ENCODE measurements at regions not wholly inside any gene's neighbourhood (a gene's known extent, or its start where the extent isn't known, plus 50 kb on each side); places are given as distances from the start of the nearest gene placed in this dataset.

GRCh38 chr4:144901141-144901540 lies 196.9 kb downstream of the ANAPC10 start:
- TF ChIP-seq CTCF (conservative IDR thresholded peaks at IDR 0.05; ENCODE audit: control insufficient read depth, insufficient read depth, low read depth, low read length) = no peak
- DNase-seq (ENCODE audit: low read depth) = no peak
- no peak overlapping the region for H3K4me3 ChIP-seq (ENCODE audit: control insufficient read depth, low read depth, low read length)

GRCh38 chr4:144902614-144903013 lies 195.4 kb downstream of the ANAPC10 start:
- DNase-seq (ENCODE audit: low read depth) = no peak
- no peak for TF ChIP-seq CTCF (conservative IDR thresholded peaks at IDR 0.05; ENCODE audit: control insufficient read depth, insufficient read depth, low read depth, low read length)
- H3K4me3 ChIP-seq (ENCODE audit: control insufficient read depth, low read depth, low read length) = no peak overlapping the region

- no peak overlapping the region for H3K4me3 ChIP-seq (ENCODE audit: control insufficient read depth, low read depth, low read length)
- DNase-seq (ENCODE audit: low read depth) = no peak
- TF ChIP-seq CTCF (conservative IDR thresholded peaks at IDR 0.05; ENCODE audit: control insufficient read depth, insufficient read depth, low read depth, low read length) = no peak
Observed at GRCh38 chr4:144903953-144904711, 193.9 kb downstream of the ANAPC10 start.

GRCh38 chr4:144905286-144905685 lies 192.7 kb downstream of the ANAPC10 start:
- no peak overlapping the region for H3K4me3 ChIP-seq (ENCODE audit: control insufficient read depth, low read depth, low read length)
- DNase-seq (ENCODE audit: low read depth) = no peak
- TF ChIP-seq CTCF (conservative IDR thresholded peaks at IDR 0.05; ENCODE audit: control insufficient read depth, insufficient read depth, low read depth, low read length) = no peak

GRCh38 chr4:144906181-144906925 lies 191.6 kb downstream of the ANAPC10 start:
- H3K4me3 ChIP-seq (ENCODE audit: control insufficient read depth, low read depth, low read length) = no peak overlapping the region
- TF ChIP-seq CTCF (conservative IDR thresholded peaks at IDR 0.05; ENCODE audit: control insufficient read depth, insufficient read depth, low read depth, low read length) = no peak
- DNase-seq (ENCODE audit: low read depth) = no peak

- H3K4me3 ChIP-seq (ENCODE audit: control insufficient read depth, low read depth, low read length) = no peak overlapping the region
- no peak for DNase-seq (ENCODE audit: low read depth)
- TF ChIP-seq CTCF (conservative IDR thresholded peaks at IDR 0.05; ENCODE audit: control insufficient read depth, insufficient read depth, low read depth, low read length) = no peak
Observed at GRCh38 chr4:144910723-144911122, 187.3 kb downstream of the ANAPC10 start.

All from fibroblast of mammary gland (primary cell).